NT2/D1 (cell line): ENCODE measurements at regions not wholly inside any gene's neighbourhood (a gene's known extent, or its start where the extent isn't known, plus 50 kb on each side); places are given as distances from the start of the nearest gene placed in this dataset.

ENCODE experiments used
- SUZ12 ChIP-seq: IDR thresholded peaks from 2 replicates; pipeline ENCODE4 v1.6.1; 2011; ENCODE audit not compliant: insufficient read length, insufficient read depth; ENCODE audit errors: extremely low read depth
- YY1 ChIP-seq: IDR thresholded peaks from 2 replicates; pipeline ENCODE4 v1.6.1; 2011; ENCODE audit not compliant: insufficient read length, insufficient read depth

DNA sequence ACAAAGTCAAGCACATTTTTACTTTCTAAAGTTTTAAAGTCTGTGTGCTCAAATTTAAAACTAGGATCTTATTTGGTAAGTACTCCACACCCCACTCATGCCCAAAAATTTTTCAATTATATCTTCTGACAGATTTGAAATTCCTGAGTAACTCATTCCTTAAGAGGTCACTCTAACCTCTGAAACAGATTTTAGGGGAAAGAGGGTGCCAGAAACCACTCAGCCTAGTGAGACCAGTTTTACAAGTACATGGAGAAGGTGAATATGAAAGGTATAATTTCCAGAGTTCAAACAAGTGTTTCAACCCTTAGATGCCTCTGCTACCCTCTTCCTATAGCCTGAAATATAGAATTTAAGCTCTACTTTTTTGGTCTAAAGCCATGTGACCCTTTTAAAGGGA lies 79.2 kb downstream of the C7orf25 start:
- TF ChIP-seq YY1, result no peak
- TF ChIP-seq SUZ12, result no peak
